NAMALWA (cell line): ENCODE measurements at regions not wholly inside any gene's neighbourhood (a gene's known extent, or its start where the extent isn't known, plus 50 kb on each side); places are given as distances from the start of the nearest gene placed in this dataset.

Source experiments
- DNase-seq: peaks from one replicate; pipeline ENCODE4 v3.0.0-alpha.2; 2015; ENCODE audit warnings: low spot score

- no peak for DNase-seq
Measured at GRCh38 chr10:24132741-24133140, 76.2 kb upstream of the KIAA1217 start.

- DNase-seq = no peak
Measured at GRCh38 chr10:24133835-24134234, 75.1 kb upstream of the KIAA1217 start.

DNA sequence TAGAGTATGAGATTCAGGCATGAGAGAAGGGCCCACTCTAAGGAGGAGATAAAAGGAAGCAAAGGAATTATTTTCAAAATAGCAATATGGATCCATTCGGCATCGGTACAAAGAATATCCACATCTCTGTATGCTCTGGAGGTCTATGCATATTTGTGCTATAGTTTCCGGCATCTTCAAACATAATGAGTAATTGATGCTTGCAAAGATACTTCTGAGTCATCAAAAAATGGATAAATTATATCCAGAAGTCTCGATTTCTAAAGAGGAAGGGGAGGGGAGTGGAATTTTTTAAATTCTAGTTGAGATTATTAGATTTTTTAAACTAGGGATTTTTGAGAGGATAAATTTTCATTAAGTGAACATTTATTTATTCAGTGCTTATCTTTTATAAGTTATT lies 72.9 kb upstream of the KIAA1217 start:
- no peak for DNase-seq

DNA sequence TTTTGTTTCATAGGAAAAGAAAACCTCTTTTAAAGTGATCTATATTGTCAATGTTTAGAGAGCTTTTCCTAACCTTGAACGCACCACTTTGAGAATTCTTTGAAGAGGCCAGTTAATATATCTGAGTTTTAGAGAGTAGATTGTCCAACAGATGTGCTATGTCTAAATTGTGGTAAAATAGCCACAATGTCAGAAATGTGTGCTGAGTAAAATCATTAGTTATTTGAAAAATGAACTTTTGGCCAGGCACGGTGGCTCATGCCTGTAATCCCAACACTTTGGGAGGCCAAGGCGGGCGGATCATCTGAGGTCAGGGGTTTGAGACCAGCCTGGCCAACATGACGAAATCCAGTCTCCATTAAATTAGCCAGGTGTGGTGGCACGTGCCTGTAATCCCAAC lies 61.6 kb upstream of the KIAA1217 start:
- DNase-seq = no peak

- no peak for DNase-seq
Measured at GRCh38 chr10:24149640-24150039, 59.3 kb upstream of the KIAA1217 start.

- DNase-seq = no peak
Measured at GRCh38 chr10:24150853-24151252, 58.1 kb upstream of the KIAA1217 start.

GRCh38 chr10:24152270-24152669 lies 56.7 kb upstream of the KIAA1217 start:
- DNase-seq = no peak

DNA sequence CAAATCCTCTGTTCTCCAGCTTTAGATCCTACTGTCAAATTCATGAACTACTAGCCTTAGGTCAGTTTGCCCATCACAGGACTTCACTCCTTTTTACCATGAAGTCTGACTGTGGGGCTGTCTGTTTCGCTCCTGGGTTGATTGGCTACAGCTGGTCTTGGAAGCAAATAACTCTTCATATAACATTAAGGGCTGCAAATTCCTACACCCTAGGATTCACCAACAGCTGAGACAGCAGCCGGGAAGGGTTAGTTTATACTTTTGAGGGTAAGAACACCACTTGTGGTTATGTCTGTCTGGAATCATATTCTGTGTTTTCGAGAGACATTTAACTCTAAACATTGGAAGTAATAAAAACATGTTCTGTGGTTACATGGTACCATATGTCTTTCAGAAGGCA lies 55.9 kb upstream of the KIAA1217 start:
- no peak for DNase-seq

- DNase-seq = no peak
Measured at GRCh38 chr10:24153537-24153936, 55.4 kb upstream of the KIAA1217 start.

GRCh38 chr10:24156686-24157085 lies 52.3 kb upstream of the KIAA1217 start:
- DNase-seq = no peak

- no peak for DNase-seq
Measured at GRCh38 chr10:24157567-24157966, 51.4 kb upstream of the KIAA1217 start.
